GM20000 (cell line): ENCODE measurements at regions not wholly inside any gene's neighbourhood (a gene's known extent, or its start where the extent isn't known, plus 50 kb on each side); places are given as distances from the start of the nearest gene placed in this dataset.
"Not testable (repeated sequence)": the region's sequence is repeated elsewhere in the genome, so short reads cannot be mapped to it uniquely, and the experiment has no call there.

Source experiments
- DNase-seq: peaks from one replicate; pipeline ENCODE4 v3.0.0; 2012; ENCODE audit warnings: low spot score
- TF ChIP-seq, protein P1 (sequence below): IDR thresholded peaks from 2 replicates; pipeline ENCODE4 v1.5.1; 2012; ENCODE audit warnings: mild to moderate bottlenecking, control low read depth; ENCODE audit errors: extremely low read depth, missing control alignments

DNA sequence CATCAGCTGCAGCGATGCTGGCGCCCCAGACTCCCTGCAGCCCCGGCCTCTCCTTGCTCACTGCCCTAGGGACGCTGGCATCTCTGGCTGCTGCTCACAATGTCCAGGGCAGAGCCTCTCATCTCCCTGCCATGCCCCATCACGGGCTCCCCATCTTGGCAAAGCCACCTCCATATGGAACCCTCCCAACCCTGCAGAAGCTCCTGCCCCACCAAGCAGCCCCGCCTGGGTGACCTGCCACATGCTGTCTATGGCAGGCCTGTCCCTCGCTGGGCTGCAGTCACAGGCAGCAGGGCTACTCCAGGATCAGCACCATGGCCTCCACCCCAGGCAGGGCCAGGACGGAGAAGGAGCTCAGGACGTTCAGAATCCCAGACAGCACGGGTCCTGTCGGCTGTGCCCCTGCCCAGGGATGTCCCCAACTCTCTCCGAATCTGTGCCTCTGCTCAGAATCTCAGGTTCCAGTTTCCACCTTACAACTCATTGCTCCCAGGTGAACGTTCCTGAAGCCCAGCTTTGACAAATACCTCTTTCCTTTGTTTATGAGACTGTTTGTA lies 58.4 kb downstream of the PLXNA1 start:
- no peak for DNase-seq
- TF ChIP-seq, protein P1, sequence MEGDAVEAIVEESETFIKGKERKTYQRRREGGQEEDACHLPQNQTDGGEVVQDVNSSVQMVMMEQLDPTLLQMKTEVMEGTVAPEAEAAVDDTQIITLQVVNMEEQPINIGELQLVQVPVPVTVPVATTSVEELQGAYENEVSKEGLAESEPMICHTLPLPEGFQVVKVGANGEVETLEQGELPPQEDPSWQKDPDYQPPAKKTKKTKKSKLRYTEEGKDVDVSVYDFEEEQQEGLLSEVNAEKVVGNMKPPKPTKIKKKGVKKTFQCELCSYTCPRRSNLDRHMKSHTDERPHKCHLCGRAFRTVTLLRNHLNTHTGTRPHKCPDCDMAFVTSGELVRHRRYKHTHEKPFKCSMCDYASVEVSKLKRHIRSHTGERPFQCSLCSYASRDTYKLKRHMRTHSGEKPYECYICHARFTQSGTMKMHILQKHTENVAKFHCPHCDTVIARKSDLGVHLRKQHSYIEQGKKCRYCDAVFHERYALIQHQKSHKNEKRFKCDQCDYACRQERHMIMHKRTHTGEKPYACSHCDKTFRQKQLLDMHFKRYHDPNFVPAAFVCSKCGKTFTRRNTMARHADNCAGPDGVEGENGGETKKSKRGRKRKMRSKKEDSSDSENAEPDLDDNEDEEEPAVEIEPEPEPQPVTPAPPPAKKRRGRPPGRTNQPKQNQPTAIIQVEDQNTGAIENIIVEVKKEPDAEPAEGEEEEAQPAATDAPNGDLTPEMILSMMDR, result no peak

DNA sequence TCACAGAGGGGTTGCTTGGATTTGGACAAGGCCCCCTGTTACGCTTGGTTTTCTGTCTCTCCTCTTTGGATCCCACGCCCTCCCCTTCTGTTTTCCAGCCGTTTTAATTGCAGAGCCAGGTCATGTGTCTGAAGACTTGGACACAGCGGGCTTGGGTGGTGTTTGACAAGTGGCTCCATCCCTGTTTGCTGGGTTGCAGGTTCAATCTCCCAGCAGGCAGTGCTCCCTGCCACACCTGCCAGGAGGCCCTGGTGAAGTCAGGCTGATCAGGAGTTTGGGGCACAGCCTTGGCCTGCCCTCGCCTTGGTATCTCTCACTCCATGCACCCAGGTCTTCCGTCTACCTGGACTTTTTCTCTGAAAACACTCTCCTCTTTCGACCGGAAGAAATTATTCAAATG lies 59.0 kb downstream of the PLXNA1 start:
- TF ChIP-seq, protein P1, result no peak
- DNase-seq, result no peak

DNA sequence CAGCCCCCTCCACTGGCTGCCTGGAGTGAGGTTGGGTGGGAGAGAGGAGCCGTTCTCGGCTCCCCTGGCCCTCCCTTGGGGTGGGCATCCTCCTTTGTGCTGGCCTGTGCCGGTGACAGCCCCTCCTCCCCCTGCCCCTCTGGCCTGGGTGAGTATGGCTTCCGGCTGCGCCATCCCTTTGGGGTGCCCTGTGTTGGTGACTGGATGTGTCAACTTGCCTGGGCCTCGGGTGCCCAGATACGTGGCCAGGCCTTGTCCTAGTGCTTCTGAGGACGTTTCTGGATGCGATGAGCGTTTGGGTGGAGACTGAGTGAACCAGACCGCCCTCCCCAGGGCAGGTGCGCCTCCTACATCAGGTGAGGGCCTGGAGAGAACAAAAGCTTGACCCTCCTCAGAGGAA lies 59.7 kb downstream of the PLXNA1 start:
- DNase-seq, result no peak
- TF ChIP-seq, protein P1, result no peak

DNA sequence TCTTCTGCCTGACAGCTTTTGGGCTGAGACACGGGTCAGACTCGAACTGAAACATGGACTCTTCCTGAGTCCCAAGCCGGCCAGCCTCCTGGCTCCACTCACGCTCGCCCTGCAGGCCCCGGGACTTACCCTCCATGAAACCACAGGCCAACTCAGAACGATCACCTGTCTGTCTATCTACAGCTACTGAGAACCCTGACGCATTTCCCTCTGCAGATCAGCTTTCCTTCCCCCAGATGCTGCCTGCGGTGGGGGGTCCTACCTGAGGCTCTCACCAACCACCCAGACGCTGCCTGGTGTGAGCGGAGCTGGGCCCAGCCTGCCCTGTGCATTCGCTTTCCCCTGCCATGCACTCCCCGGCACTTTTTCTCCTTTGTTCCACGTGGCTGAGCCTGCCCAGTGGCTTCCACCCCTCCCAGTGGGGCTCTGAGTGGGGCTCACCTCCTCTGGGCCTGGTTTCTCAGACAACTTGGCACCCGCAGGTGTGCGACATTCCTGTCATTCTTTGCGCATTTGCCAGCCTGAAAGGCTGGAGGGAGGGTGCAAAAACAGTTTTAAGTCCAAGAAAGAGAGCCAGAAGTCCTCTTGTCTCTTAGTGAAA lies 60.2 kb downstream of the PLXNA1 start:
- TF ChIP-seq, protein P1, result no peak
- DNase-seq, result no peak

DNA sequence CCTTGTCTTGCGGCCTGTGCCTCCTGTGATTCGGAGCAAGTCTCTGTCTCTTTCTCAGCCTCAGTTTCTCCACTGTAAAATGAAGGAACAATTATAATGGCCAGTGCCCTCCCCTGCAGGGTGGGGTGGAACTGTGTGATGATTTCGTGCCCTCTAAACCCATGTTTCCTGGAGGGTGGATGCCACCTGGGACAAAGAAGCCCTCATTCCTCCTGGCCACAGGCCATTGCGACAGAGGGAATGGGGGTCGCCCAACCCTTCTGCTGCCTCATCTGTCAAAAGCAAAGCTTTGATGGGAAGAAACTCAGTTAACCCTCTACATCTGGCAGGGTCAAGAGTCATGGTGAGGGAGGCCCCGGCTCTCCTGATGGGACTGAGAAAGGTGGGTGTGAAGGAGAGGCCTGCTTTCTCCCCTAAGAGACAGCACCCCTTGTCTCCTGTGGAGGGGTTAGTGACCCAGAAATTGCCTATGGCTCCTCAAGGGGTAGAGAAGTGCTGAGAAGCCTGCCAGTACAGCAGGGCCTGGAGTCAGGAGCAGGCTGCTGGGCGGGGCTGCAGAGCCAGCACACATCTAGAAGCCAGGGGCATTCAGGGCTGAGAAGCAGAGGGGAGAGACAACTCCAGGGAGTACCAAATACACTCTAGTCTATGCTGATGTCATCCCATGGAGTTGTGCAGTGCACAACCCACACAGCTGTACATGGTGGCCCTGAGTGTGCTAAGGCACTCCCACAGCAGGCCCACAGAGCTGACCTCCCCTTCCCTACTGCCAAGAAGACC lies 61.0 kb downstream of the PLXNA1 start:
- no peak for DNase-seq
- TF ChIP-seq, protein P1, result no peak

DNA sequence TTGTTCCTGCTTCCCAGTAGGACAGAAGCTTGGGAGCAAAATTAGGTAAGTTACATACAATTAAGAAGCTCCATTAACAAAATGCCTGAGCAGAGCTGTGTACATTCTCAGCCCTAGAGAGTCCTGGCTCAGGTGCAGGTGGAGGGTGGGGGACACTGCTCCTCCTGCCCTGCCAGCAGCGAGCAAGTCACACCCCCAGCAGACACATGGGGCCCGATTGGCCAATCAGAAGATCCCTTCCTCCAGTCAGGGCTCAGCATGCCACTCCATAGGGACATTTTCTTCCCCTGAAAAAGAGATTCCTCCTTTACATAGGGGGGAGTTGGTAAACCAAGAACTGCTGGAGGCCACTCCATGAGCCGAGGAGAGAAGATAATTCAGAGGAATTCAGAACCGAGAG lies 62.1 kb downstream of the PLXNA1 start:
- TF ChIP-seq, protein P1, result no peak
- no peak for DNase-seq

DNA sequence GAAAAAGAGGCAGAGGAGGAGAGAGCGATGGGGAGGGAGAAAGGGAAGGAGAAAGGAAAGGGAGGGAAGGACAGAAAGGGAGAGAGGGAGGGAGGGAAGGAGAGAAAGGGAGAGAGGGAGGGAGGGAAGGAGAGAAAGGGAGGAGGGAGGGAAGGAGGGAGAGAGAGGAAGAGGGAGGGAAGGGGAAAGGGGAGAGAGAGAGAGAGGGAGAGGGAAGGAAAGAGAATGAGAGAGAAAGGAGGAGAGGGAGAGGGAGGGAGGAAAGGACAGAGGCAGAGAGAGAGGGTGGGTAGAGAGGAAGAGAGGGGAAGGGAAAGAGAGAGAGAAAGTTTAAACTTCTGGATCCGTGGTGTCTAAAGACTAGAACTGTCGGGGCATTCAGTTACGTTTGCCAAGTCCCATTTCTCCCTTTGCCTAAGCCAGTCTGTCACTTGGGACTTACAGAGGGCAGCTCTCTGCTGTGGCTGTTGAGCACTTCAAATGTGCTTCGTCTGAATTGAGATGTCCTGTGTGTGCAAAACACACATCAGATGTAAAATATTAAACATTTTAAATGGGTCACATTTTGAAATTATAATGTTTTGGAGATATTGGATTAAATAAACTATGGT lies 62.6 kb downstream of the PLXNA1 start:
- TF ChIP-seq, protein P1, result no peak
- no peak for DNase-seq

DNA sequence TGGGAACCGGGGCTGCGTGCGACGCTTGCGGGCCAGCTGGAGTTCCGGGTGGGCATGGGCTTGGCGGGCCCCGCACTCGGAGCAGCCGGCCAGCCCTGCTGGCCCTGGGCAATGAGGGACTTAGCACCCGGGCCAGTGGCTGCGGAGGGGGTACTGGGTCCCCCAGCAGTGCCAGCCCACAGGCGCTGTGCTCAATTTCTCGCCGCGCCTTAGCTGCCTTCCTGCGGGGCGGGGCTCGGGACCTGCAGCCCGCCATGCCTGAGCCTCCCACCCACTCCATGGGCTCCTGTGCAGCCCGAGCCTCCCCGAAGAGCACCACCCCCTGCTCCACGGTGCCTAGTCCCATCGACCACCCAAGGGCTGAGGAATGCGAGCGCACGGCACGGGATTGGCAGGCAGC lies 63.8 kb downstream of the PLXNA1 start:
- DNase-seq, result not testable (repeated sequence)
